HuH-7 (cell line): ENCODE measurements at regions not wholly inside any gene's neighbourhood (a gene's known extent, or its start where the extent isn't known, plus 50 kb on each side); places are given as distances from the start of the nearest gene placed in this dataset.

Experiments
- DNase-seq: peaks from one replicate; pipeline ENCODE4 v3.0.0; 2011; ENCODE audit warnings: low spot score

- no peak for DNase-seq
These were observed 68.5 kb upstream of the RAI14 start for GRCh38 chr5:34587355-34588241.

GRCh38 chr5:34589832-34590231, 66.3 kb upstream of the RAI14 start:
- DNase-seq: no peak

GRCh38 chr5:34591723-34592122, 64.4 kb upstream of the RAI14 start:
- no peak for DNase-seq

- DNase-seq: no peak
These were observed 58.8 kb upstream of the RAI14 start for GRCh38 chr5:34597034-34598027.

- no peak for DNase-seq
These were observed 57.8 kb upstream of the RAI14 start for GRCh38 chr5:34598177-34598794.

- no peak for DNase-seq
These were observed 56.5 kb upstream of the RAI14 start for GRCh38 chr5:34599471-34600117.

GRCh38 chr5:34600118-34600493, 56.0 kb upstream of the RAI14 start:
- no peak for DNase-seq

GRCh38 chr5:34603378-34603777, 52.8 kb upstream of the RAI14 start:
- no peak for DNase-seq

GRCh38 chr5:34604119-34604675, 51.9 kb upstream of the RAI14 start:
- DNase-seq: no peak

GRCh38 chr5:34606101-34606500, 50.0 kb upstream of the RAI14 start:
- no peak for DNase-seq
